SK-N-SH treated with all-trans-retinoic acid at 6 μM for 48 hours (cell line): ENCODE measurements at regions not wholly inside any gene's neighbourhood (a gene's known extent, or its start where the extent isn't known, plus 50 kb on each side); places are given as distances from the start of the nearest gene placed in this dataset.

Experiments
- ARNTL ChIP-seq: fragments of 450-650 bp; formaldehyde crosslinking; IDR thresholded peaks from 2 replicates; pipeline ENCODE4 v1.5.0; 2020; ENCODE audit warnings: low read depth, mild to moderate bottlenecking, moderate library complexity, borderline replicate concordance
- ESRRG ChIP-seq: fragments of 250-450 bp; sonication (Bioruptor Pico); IDR thresholded peaks from 2 replicates; pipeline ENCODE4 v1.6.1; 2021; ENCODE audit warnings: mild to moderate bottlenecking
- OSR1 ChIP-seq: fragments of 250-450 bp; sonication (Bioruptor Pico); IDR thresholded peaks from 2 replicates; pipeline ENCODE4 v1.8.0; 2022; ENCODE audit warnings: moderate library complexity, mild to moderate bottlenecking, inconsistent platforms
- PATZ1 ChIP-seq: fragments of 250-450 bp; sonication (Bioruptor Pico); IDR thresholded peaks from 2 replicates; pipeline ENCODE4 v1.8.0; 2020; ENCODE audit warnings: mild to moderate bottlenecking, moderate library complexity, borderline replicate concordance
- POU6F1 ChIP-seq: fragments of 250-450 bp; sonication (Bioruptor Pico); IDR thresholded peaks from 2 replicates; pipeline ENCODE4 v1.8.0; 2021; ENCODE audit warnings: low read depth, mild to moderate bottlenecking, moderate library complexity, borderline replicate concordance
- PPARA ChIP-seq: fragments of 250-450 bp; sonication (Bioruptor Pico); IDR thresholded peaks from 2 replicates; pipeline ENCODE4 v1.5.0; 2020; ENCODE audit warnings: mild to moderate bottlenecking, borderline replicate concordance
- RARB ChIP-seq: fragments of 250-450 bp; sonication (Bioruptor Pico); IDR thresholded peaks from 2 replicates; pipeline ENCODE4 v1.8.0; 2021; ENCODE audit warnings: mild to moderate bottlenecking, moderate library complexity
- TOX ChIP-seq: fragments of 250-450 bp; sonication (Bioruptor Pico); IDR thresholded peaks from 2 replicates; pipeline ENCODE4 v1.8.0; 2021; ENCODE audit warnings: mild to moderate bottlenecking, moderate library complexity, borderline replicate concordance
- TSHZ2 ChIP-seq: fragments of 250-450 bp; sonication (Bioruptor Pico); IDR thresholded peaks from 2 replicates; pipeline ENCODE4 v1.5.0; 2020; ENCODE audit warnings: mild to moderate bottlenecking, moderate library complexity
- ZFP3 ChIP-seq: fragments of 250-450 bp; sonication (Bioruptor Pico); IDR thresholded peaks from 2 replicates; pipeline ENCODE4 v1.5.0; 2020; ENCODE audit warnings: mild to moderate bottlenecking, moderate library complexity
- ZFP30 ChIP-seq: fragments of 450-650 bp; formaldehyde crosslinking; IDR thresholded peaks from 2 replicates; pipeline ENCODE4 v1.5.0; 2022; ENCODE audit warnings: mild to moderate bottlenecking, moderate library complexity
- ZNF70 ChIP-seq: fragments of 450-650 bp; formaldehyde crosslinking; IDR thresholded peaks from 2 replicates; pipeline ENCODE4 v1.5.0; 2020; ENCODE audit warnings: mild to moderate bottlenecking, moderate library complexity
- TF ChIP-seq, protein P1 (sequence below): fragments of 250-450 bp; sonication (Bioruptor Pico); IDR thresholded peaks from 2 replicates; pipeline ENCODE4 v1.5.1; 2020; ENCODE audit warnings: low read depth, mild to moderate bottlenecking, moderate library complexity

DNA sequence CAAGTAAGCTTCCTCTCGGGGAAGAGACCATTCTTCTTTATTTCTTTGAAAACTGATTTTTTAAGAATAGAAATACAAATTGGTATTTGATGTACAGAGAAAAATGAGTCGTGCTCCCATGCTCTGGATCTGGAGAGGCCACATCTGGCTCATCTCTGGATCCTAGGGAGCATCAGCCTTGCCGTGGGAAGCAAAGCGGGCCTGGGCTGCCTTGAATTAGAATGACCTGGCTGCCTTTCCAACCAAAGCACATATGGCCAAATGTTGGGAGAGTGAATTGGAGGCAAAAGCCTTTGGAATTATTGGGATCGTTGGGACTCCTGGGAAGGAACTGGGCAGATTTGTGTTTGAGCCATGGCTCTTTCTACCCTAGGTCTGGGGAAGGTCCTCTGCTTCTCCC, 80.0 kb downstream of the SLC25A47 start:
- no peak for TF ChIP-seq OSR1 (CRISPR knock-in tag)
- no peak for TF ChIP-seq ARNTL (CRISPR knock-in tag)
- no peak for TF ChIP-seq PPARA (CRISPR knock-in tag)
- TF ChIP-seq POU6F1, result no peak
- TF ChIP-seq PATZ1 (CRISPR knock-in tag), result no peak
- TF ChIP-seq ZFP30, result no peak
- TF ChIP-seq TSHZ2 (CRISPR knock-in tag), result no peak
- TF ChIP-seq, protein P1, sequence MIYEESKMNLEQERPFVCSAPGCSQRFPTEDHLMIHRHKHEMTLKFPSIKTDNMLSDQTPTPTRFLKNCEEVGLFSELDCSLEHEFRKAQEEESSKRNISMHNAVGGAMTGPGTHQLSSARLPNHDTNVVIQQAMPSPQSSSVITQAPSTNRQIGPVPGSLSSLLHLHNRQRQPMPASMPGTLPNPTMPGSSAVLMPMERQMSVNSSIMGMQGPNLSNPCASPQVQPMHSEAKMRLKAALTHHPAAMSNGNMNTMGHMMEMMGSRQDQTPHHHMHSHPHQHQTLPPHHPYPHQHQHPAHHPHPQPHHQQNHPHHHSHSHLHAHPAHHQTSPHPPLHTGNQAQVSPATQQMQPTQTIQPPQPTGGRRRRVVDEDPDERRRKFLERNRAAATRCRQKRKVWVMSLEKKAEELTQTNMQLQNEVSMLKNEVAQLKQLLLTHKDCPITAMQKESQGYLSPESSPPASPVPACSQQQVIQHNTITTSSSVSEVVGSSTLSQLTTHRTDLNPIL (CRISPR knock-in tag), result no peak
- no peak for TF ChIP-seq ESRRG
- TF ChIP-seq TOX, result no peak
- TF ChIP-seq ZFP3 (CRISPR knock-in tag), result no peak
- TF ChIP-seq RARB, result no peak
- no peak for TF ChIP-seq ZNF70 (CRISPR knock-in tag)
